H1 (cell line): ENCODE measurements at regions not wholly inside any gene's neighbourhood (a gene's known extent, or its start where the extent isn't known, plus 50 kb on each side); places are given as distances from the start of the nearest gene placed in this dataset.
"Not testable (repeated sequence)": the region's sequence is repeated elsewhere in the genome, so short reads cannot be mapped to it uniquely, and the experiment has no call there.

ENCODE experiments used
- CTCF ChIA-PET: fragments of 300-600 bp; sonication (Branson Sonifier 250); formaldehyde crosslinking; loops from one replicate; lab custom pipeline; 2021; ENCODE audit not compliant: partially characterized antibody; lab: Charles Lee
- POLR2A ChIA-PET: fragments of 300-600 bp; sonication (Branson Sonifier 250); formaldehyde crosslinking; loops from one replicate; lab custom pipeline; 2021; ENCODE audit warnings: inconsistent platforms; ENCODE audit not compliant: partially characterized antibody; lab: Charles Lee
- DNase-seq, 2 experiments: peaks; one replicate each; pipeline versions ENCODE4 v3.0.0 to v3.0.0-alpha.2; 2010 to 2022; ENCODE audit warnings: low spot score in 2 of 2, low read depth in 1 of 2, mixed read lengths in 1 of 2
- FAIRE-seq: peaks from 2 replicates; lab custom pipeline; 2011; peaks lifted over from hg19 to GRCh38; lab: Jason Lieb, UNC
- H2AFZ ChIP-seq: 2 replicates; pipeline ENCODE4 v1.8.1; 2012; ENCODE audit warnings: low read length, inconsistent platforms
- H2AK5ac ChIP-seq: 2 replicates; pipeline ENCODE4 v1.6.1; 2013; ENCODE audit warnings: low read depth, low read length
- H2BK120ac ChIP-seq: replicated peaks from 2 replicates; pipeline ENCODE3; 2013; ENCODE audit warnings: low read depth, low read length, inconsistent platforms
- H2BK12ac ChIP-seq: 2 replicates; pipeline ENCODE4 v1.6.1; 2013; ENCODE audit warnings: low read depth, low read length
- H2BK15ac ChIP-seq: 2 replicates; pipeline ENCODE4 v1.6.1; 2013; ENCODE audit warnings: low read length
- H2BK20ac ChIP-seq: 2 replicates; pipeline ENCODE4 v1.6.1; 2013; ENCODE audit warnings: low read length
- H2BK5ac ChIP-seq: 2 replicates; pipeline ENCODE4 v1.6.1; 2013; ENCODE audit warnings: low read depth, low read length
- H3K14ac ChIP-seq: 2 replicates; pipeline ENCODE4 v1.6.1; 2013; ENCODE audit warnings: inconsistent platforms; ENCODE audit not compliant: insufficient read length
- H3K18ac ChIP-seq: 2 replicates; pipeline ENCODE4 v1.6.1; 2013; ENCODE audit warnings: low read length; ENCODE audit errors: extremely low read depth
- H3K23ac ChIP-seq: 2 replicates; pipeline ENCODE4 v1.6.1; 2013; ENCODE audit warnings: inconsistent platforms; ENCODE audit not compliant: insufficient read length
- H3K23me2 ChIP-seq: 2 replicates; pipeline ENCODE4 v1.6.1; 2013; ENCODE audit warnings: low read depth, low read length
- H3K27ac ChIP-seq: 2 replicates; pipeline ENCODE4 v1.6.1; 2011; ENCODE audit warnings: low read depth, low read length, inconsistent platforms
- H3K27me3 ChIP-seq, 4 experiments: replicated peaks in 1 of 4; 1 replicate in 1 of 4; 2 replicates in 3 of 4; pipeline versions ENCODE4 v1.6.1 to v1.8.1; 2011 to 2013; ENCODE audit warnings: low read length in 3 of 4, mild to moderate bottlenecking in 3 of 4, inconsistent platforms in 2 of 4, mixed read lengths in 2 of 4, moderate library complexity in 1 of 4; ENCODE audit not compliant: control insufficient read depth in 3 of 4, insufficient read depth in 3 of 4; ENCODE audit errors: extremely low read depth in 1 of 4
- H3K36me3 ChIP-seq, 4 experiments: 2 replicates each; pipeline versions ENCODE4 v1.6.1 to v1.8.1; 2011 to 2013; ENCODE audit warnings: mild to moderate bottlenecking in 4 of 4, low read length in 3 of 4, moderate library complexity in 2 of 4, control low read depth in 1 of 4, inconsistent platforms in 1 of 4; ENCODE audit not compliant: insufficient read depth in 4 of 4, control insufficient read depth in 2 of 4
- H3K4ac ChIP-seq: replicated peaks from 2 replicates; pipeline ENCODE3; 2013; ENCODE audit warnings: low read length, low read depth, mixed read lengths, inconsistent platforms; ENCODE audit not compliant: insufficient read length
- H3K4me1 ChIP-seq, 4 experiments: replicated peaks in 1 of 4; 1 replicate in 1 of 4; 2 replicates in 3 of 4; pipeline versions ENCODE4 v1.6.1 to v1.8.1; 2011 to 2013; ENCODE audit warnings: low read length in 3 of 4, inconsistent platforms in 2 of 4, mixed read lengths in 1 of 4; ENCODE audit not compliant: insufficient read depth in 4 of 4, control insufficient read depth in 3 of 4
- H3K4me2 ChIP-seq, 2 experiments: 2 replicates each; pipeline versions ENCODE4 v1.6.1 to v1.8.1; 2011 to 2013; ENCODE audit warnings: low read depth in 2 of 2, low read length in 2 of 2, control low read depth in 1 of 2, inconsistent platforms in 1 of 2, mild to moderate bottlenecking in 1 of 2; ENCODE audit not compliant: insufficient read depth in 1 of 2
- H3K4me3 ChIP-seq, 4 experiments: fragments of 200-600, 300-600 bp in 1 of 4; sonication (generic), shearing (Covaris generic), sonication (Bioruptor Twin) in 1 of 4; 2 replicates each; pipeline versions ENCODE4 v1.5.1 to v1.8.1; 2011 to 2016; ENCODE audit warnings: low read length in 4 of 4, low read depth in 3 of 4, control low read depth in 2 of 4, inconsistent platforms in 2 of 4, mild to moderate bottlenecking in 2 of 4, mixed read lengths in 1 of 4, moderate library complexity in 1 of 4; ENCODE audit not compliant: insufficient read depth in 2 of 4; ENCODE audit errors: extremely low read depth in 1 of 4
- H3K56ac ChIP-seq: replicated peaks from 2 replicates; pipeline ENCODE3; 2013; ENCODE audit warnings: low read depth, mild to moderate bottlenecking, mixed read lengths, low read length, inconsistent platforms; ENCODE audit not compliant: insufficient read length
- H3K79me1 ChIP-seq: 2 replicates; pipeline ENCODE4 v1.6.1; 2013; ENCODE audit warnings: low read depth, low read length, control low read depth
- H3K79me2 ChIP-seq, 2 experiments: 2 replicates each; pipeline versions ENCODE4 v1.6.1 to v1.8.1; 2012 to 2013; ENCODE audit warnings: low read length in 2 of 2, mild to moderate bottlenecking in 2 of 2, inconsistent platforms in 1 of 2; ENCODE audit not compliant: insufficient read depth in 2 of 2, control insufficient read depth in 1 of 2
- H3K9ac ChIP-seq, 4 experiments: replicated peaks in 1 of 4; 1 replicate in 1 of 4; 2 replicates in 3 of 4; pipeline versions ENCODE4 v1.6.1 to v1.8.1; 2011 to 2013; ENCODE audit warnings: low read depth in 3 of 4, low read length in 3 of 4, control low read depth in 2 of 4, mild to moderate bottlenecking in 2 of 4, moderate library complexity in 2 of 4, inconsistent platforms in 1 of 4; ENCODE audit errors: extremely low read depth in 1 of 4
- H3K9me3 ChIP-seq, 2 experiments: 2 replicates each; pipeline versions ENCODE4 v1.6.1 to v1.8.1; 2012 to 2013; ENCODE audit warnings: mild to moderate bottlenecking in 2 of 2, moderate library complexity in 2 of 2, control low read depth in 1 of 2, inconsistent platforms in 1 of 2, low read depth in 1 of 2, low read length in 1 of 2, mixed read lengths in 1 of 2; ENCODE audit not compliant: insufficient read depth in 2 of 2
- H4K20me1 ChIP-seq, 2 experiments: replicated peaks in 1 of 2; 2 replicates each; pipeline versions ENCODE3 to v1.8.1; 2011 to 2013; ENCODE audit warnings: inconsistent platforms in 2 of 2, low read length in 2 of 2, mild to moderate bottlenecking in 1 of 2; ENCODE audit not compliant: insufficient read depth in 2 of 2, control insufficient read depth in 1 of 2
- H4K5ac ChIP-seq: 2 replicates; pipeline ENCODE4 v1.6.1; 2013; ENCODE audit warnings: low read length, low read depth, mixed read lengths, inconsistent platforms; ENCODE audit not compliant: insufficient read length
- H4K8ac ChIP-seq: 2 replicates; pipeline ENCODE4 v1.8.0; 2013; ENCODE audit warnings: mild to moderate bottlenecking, moderate library complexity, low read length, inconsistent platforms; ENCODE audit not compliant: insufficient read depth; ENCODE audit errors: extremely low read depth
- H4K91ac ChIP-seq: replicated peaks from 2 replicates; pipeline ENCODE3; 2013; ENCODE audit warnings: low read length, mixed read lengths, inconsistent platforms; ENCODE audit not compliant: insufficient read length
- WGBS, 2 experiments: shearing (Covaris generic) in 1 of 2; methylation state at CpG; one replicate each; pipeline versions ENCODE4 v1.1.6 to v1.1.7; 2013 to 2015; ENCODE audit warnings: low lambda C conversion rate in 2 of 2, mixed read lengths in 2 of 2, inconsistent platforms in 1 of 2, low coverage in 1 of 2, missing lambda C conversion rate in 1 of 2; ENCODE audit not compliant: insufficient replicate concordance in 2 of 2, insufficient coverage in 1 of 2, insufficient read length in 1 of 2; ENCODE audit errors: extremely low coverage in 1 of 2, missing lambda C conversion rate in 1 of 2; 5-methylcytosine and 5-hydroxymethylcytosine counted together

GRCh38 chr15:26026671-26027070, 163.5 kb upstream of the ATP10A start:
- H3K36me3 ChIP-seq, H2BK120ac ChIP-seq, H3K23me2 ChIP-seq, H3K4me2 ChIP-seq, H3K14ac ChIP-seq, DNase-seq, H2AK5ac ChIP-seq, H4K91ac ChIP-seq, H2BK20ac ChIP-seq, H3K4me1 ChIP-seq, H3K9ac ChIP-seq, H3K9me3 ChIP-seq, H3K27ac ChIP-seq, H2AFZ ChIP-seq, H3K27me3 ChIP-seq, H2BK12ac ChIP-seq, H3K56ac ChIP-seq, H4K8ac ChIP-seq, POLR2A ChIA-PET, H4K5ac ChIP-seq, H3K23ac ChIP-seq, FAIRE-seq, H4K20me1 ChIP-seq, H3K18ac ChIP-seq, H2BK15ac ChIP-seq, H3K79me1 ChIP-seq, H2BK5ac ChIP-seq, H3K4me3 ChIP-seq, H3K79me2 ChIP-seq, H3K4ac ChIP-seq: not testable (repeated sequence)
- WGBS, 2 experiments: 90% methylated on average over 3 of the region's 3 CpGs; no CpG with 5 or more reads in 1 of the 2 experiments
- CTCF ChIA-PET: interaction anchor here (0.7 kb wide), 1 partner anchor 55 kb away, joined by 3 read pairs; no protein-coding TSS in a partner anchor
